Stimulated activated naive CD4-positive, alpha-beta T cell treated with Interleukin-2 at 50 U/mL for 16 hours (primary cell): ENCODE measurements at regions not wholly inside any gene's neighbourhood (a gene's known extent, or its start where the extent isn't known, plus 50 kb on each side); places are given as distances from the start of the nearest gene placed in this dataset.

Experiments
- DNase-seq: peaks from one replicate; lab custom pipeline; 2025; lab: John Stamatoyannopoulos, UW

DNA sequence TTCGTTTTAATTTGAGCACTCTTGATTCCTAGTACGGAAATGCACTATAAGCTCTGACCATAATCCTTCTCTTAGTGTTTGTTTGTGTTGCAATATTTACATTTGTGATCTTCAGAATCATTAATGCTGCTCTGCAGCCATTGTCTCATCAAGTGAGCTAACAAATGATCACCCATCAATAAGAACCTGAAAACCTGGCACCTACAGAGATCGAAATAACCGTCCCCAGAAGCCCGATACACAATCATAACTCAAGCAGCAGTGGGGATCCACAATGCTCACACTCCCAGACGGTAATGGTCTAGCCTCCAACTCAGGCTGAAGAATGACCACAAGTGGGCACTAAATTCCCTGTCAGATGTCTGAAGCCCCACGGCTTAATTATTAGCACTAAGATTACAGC is 156.0 kb upstream of the NFE2L3 start:
- DNase-seq: no peak

DNA sequence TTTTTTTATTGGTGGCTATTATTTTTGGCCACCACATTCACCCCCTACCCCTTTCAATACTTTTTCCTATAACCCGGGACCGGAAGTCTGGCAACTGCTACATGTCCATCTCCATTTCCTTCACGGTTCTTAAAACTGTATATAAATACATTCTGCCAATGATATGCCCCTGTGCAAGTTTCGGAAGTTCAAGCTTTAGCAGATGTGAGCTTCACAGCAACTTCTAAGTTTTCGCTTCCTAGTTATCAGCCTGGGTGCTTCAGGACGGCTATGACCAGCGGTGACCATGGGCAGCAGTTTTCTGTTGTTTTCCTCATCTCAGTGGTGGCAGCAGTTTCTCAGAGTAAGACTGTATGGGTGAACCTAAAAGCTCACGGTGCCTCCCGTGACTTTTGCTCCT is 153.5 kb upstream of the NFE2L3 start:
- no peak for DNase-seq

DNA sequence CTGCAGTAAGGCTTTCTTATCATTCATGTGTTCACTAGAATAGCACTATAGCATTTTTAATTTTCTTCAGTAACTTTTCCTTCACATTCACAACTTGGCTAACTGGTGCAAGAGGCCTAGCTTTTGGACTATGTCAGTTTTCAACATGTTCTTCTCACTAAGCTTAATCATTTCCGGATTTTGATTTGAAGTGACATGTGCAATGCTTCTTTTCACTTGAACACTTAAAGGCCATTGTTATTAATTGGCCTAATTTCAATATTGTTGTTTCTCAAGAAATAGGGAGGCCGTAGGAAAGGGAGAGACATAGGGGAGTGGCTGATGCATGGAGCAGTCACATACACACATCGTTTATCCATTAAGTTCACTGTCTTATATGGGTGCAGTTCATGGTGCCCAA is 151.2 kb upstream of the NFE2L3 start:
- no peak for DNase-seq

DNA sequence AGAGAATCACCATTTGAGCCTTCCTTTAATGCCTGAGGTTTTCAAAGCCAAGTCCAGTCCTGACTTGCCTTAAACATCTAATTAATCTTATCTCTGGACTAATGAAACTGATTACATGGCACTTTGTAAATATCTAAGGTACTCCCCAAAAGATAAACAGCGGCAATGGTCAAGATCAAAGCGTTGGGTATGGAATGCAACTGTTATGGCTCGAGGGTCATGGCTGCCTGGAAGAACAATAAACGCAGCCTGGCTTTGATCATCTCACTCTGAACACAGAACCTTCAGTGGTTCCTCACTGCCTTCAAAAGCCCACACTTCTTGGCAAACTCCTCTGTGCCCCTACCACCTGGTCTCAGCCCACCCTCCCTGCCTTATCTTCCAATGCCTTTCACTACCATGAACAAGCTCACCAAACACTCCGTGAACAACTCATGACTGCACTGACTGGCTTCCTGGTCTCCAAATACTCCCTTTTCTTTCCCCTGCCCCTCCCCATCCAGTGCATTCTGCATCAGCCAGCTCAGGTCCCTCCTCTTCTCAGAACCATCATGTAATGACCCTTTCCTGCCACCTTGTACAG is 150.2 kb upstream of the NFE2L3 start:
- DNase-seq: no peak

DNA sequence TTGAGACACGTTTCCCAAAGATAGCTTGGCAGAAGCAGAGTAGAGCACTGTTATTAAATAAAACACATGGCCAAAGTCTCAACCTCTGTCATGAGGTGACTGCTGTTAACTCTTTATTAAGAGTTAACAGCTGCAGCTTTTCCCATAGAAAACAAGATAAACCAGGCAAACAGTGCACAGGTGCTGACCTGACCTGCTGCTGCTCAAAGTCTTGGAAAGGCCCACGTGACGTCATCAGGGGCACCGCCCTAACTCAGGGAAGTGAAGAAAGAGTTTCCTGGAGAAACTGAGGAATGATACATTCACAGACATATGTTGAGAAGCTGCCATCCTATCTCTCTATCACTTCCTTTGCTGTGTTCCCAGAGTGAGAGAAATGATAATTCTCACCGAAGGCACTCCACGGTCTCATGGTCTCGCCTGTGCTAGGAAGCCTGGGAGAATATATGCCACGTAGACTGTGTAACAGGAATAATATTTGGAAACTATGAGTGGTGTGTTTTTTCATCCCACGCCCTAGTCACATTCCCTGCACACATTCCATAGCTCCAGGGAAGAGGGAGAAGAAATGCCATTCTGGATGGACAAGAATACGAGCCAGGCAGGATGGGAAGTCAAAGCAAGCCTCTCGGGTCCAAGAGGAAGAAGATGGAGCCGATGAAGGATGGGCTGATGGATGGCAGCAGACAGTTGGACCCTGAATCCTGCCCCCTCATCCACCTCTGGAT is 146.2 kb upstream of the NFE2L3 start:
- no peak for DNase-seq

DNA sequence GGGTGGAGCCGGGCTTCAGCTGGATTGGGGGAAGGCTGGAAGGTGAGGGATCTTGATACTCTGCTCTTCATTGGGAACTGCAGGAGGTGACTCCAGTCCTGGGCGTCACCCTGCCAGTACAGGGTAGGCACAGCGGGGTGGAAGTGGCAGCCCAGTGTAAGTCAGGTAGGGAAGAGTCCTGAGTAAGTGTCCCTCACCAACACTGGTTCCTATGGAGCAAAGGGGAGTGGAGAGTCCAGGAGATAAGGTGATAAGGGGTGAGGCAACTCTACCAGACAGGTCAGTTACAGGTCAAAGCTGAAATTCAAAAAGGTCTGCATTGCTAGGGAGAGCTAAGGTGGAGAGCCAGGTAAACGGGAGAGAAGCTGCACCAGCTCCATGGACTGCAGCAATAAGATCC is 145.6 kb upstream of the NFE2L3 start:
- no peak for DNase-seq

DNA sequence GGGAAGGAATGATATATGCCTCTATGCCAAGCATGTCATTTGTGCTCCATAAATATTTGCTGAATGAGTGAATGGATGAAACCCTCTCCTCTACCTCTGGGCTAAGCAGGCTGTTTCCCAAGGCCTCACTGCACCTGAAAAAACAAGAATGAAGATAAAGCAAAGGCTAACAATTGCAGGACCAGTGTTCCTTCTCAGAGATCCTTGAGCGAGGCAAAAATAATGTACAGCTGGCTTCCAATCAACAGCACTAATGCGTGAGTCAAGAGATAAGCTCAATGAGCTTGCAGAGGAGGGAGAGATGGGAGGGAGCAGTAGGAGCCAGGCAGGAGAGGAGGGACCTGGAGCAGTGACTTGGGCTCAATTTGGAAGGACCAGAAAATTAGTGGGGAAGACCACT is 144.5 kb upstream of the NFE2L3 start:
- no peak for DNase-seq

DNA sequence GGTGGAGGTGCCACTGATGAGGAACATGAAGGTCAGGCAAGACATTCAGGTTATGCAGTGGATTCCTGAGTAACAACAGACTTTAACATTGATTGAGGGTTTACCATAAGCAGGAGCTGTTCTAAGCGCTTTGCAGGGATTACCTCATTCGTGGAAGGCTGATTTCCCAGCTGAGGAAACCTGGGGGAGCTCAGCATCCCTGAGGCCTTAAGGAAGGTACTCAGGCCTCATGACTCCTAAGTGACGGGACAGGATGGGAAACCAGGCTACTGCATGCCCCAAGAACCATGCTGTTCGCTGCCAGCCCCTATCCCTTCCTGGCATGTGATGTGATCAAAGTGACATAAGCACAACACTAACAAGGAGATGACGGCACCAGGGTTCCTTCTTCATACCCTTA is 143.6 kb upstream of the NFE2L3 start:
- DNase-seq: no peak

DNA sequence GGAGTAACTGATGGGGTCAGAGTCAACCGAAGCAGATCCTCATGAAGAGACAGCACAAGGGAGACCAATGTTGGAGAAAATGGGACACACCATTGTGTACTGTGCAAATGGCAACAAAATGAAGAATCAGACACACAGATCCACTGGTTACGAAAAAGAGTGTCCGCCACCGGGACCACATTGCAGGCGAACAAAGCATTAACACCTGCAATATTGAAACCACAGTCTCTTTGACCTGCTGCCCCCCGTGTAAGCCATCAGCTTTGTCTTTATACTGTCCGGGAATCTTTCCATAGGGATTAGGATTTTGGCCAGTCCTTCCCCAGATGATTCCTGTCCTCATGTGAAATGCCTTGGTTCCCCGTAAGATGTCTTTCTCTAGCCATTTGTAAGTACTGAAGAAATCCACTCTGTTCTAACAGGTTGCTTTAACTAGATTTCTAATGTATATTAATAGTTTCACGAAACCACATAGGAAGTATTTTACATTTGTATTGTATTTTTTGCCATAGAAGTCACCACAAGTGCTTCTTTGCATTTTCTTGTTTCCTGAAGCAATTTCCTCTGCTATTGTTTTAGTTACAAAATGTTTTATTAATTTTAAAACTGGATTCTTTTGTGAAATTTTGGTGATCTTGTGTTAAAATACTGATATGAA is 140.8 kb upstream of the NFE2L3 start:
- DNase-seq: no peak

DNA sequence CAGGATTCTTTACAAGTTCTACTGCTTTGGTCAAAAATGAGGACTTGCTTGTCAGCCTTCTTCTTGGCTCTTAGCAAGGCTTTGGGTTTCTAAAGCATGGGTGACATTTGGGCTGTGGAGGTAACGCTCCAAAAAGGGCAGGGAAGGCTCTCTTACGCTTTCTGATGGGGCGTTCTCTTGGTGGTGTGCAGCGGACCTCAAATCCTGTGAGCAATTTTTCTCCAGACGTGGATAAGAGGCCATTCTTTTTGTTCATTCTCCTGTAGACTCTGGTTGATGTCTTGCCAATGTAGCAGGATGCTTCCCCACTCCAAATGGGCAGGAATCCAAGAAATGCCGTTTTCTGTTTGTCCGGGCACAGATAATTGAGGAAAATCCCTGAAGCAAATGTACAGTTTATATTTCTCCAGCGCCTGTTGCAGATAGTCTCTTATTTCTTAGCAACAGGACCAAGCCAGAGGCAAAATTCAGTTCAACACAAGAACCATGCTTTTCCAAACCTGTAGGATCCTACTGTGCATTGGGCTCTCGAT is 138.4 kb upstream of the NFE2L3 start:
- no peak for DNase-seq

DNA sequence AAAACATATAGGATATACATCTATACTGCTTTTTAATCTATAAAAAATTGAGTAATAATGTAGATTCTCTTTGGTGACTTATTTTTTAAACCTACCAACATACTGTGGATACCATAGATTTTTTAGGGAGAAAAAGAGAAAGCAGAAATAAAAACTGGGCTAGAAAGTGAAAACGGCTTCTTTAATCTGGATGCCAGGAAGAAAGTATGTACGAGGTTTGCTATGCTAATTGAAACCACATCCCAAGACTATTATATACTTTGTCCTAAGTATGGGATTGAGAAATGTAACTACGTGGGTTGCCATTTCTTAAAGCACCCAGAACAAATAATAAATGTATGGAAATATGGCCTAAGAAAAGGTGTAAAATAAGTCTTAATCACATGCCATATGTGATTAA is 129.0 kb upstream of the NFE2L3 start:
- DNase-seq: no peak

DNA sequence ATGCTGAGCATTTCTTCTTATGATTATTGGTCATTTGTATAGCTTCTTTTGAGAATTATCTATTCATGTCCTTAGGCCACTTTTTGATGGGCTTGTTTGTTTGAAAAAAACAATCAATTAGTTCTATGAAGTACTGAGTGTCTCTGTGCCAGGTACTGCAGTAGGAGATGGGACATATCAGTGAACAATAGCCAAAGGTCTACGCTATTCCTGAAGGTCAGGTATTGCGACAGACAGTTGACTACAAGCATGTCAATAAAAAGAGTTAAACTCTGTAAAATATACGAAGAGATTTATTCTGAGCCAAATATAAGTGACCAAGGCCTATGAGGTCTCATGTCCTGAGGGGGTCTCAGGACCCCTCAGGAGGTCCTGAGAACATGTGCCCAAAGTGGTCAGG is 122.1 kb upstream of the NFE2L3 start:
- DNase-seq: no peak

DNA sequence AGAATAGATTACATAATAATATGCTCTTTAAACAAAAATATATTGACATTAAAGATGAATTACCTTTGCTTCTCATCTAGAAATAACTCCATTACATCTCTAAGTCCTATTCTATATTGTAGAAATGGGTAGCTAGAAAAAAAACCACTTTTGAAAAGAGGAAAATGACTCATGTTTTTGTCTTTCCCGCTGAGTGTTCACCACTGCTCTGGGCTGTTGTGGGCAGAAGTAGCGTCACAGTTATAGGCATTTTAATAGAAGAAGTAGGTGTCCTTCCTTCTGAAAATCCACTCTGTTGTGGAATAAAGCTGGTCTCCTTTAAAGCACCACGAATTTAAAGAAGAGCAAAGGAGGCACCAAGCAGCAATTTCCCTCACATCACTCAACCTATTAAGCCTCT is 117.6 kb upstream of the NFE2L3 start:
- no peak for DNase-seq

DNA sequence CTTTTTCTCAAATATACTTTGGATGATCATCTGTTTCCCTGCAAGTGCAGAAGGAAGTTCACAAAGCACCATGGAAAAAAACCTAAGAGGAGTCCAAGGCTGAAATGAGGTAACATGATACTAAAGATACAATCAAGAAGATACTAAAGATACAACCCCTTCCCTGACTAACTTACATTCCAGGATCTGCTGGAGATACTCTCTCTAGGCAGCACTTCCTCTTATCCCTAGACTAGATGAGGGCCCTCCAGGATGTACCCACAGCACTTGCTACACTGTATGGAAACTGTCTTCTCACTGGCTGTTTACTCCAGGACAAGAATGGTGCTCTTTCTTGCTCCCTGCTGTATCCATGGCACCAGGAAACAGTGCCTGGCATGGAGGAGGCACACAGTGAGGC is 116.4 kb upstream of the NFE2L3 start:
- DNase-seq: no peak

DNA sequence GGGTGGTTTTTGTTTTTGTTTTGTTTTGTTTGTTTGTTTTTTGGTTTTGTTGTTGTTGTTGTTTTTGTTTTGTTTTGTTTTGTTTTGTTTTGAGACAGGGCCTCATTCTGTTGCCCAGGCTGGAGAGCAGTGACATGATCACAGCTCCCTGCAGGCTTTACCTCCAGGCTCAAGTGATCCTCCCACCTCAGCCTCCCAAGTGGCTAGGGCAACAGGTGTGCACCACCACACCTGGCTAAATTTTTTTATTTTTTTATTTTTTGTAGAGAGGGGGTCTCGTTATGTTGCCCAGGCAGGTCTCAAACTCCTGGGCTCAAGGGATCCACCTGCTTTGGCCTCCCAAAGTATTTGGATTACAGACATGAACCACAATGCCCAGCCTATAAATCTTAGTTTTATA is 115.9 kb upstream of the NFE2L3 start:
- no peak for DNase-seq

DNA sequence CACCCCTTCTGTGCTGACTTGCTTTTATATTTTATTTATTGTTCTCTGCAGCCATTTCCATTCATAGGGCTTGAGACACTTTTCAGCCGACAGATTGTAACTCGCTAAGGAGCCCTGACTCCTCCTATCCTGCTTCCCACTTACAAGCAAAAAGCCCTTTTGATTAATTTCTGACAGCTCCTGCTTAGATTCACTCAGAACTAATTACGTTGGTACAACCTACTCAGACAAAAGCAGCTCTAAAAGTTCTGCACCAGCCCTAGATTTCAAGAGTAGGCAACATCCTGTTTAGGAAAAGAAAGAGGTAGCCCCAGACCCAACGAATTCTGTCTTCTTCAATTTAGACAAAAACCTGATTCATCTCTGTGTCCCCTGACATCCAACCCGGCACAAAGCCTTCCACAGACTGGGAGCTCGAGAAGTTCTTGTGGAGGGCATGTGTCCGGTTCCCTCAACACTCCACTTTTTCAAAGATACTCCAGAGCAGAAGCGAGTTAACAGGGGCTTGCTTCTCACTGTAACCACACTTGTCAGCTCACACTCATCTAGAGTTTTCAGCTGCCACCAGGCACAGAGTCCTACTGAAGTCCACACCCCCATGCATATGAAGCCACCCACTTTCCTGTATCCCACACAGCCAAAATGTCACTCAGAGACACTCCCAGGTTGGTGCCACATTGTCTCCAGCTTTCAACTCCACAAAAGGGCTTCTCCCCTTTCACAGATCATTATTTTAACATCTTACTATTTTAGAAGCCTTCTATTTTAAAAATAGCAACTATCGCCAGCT is 113.6 kb upstream of the NFE2L3 start:
- DNase-seq: no peak

DNA sequence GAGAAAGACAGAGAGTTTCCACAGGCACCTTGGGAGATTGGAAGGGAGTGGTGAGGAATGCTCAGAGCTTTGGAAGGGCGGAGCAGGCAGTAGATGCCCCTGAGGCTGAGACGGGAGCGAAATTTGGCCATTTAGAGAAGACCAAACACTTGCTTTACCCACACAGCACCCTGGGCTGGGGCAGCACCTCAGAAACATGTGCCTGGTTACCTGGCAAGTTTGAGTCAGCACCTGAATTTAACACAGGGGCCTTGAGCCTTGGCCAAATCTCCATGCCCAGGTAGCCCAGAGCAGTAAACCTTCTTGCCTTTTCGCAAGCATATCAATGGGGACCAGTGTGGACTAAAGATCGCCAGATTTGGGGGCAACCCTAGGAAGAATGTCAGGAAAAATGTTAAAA is 111.9 kb upstream of the NFE2L3 start:
- no peak for DNase-seq

DNA sequence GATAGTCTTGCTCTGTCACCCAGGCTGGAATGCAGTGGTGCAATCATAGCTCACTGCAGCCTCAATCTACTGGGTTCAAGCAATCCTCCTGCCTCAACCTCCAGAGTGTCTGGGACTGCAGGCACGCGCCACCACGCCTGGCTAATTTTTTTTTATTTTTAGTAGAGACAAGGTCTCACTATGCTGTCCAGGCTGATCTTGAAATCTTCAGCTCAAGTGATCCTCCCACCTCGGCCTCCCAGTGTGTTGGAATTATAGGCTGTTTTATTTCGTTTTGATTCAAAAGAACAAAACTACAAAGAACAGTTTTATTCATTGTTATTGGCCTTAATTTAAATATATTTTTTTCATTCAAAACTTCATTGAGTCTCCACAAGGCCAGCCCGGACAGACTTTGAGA is 109.8 kb upstream of the NFE2L3 start:
- no peak for DNase-seq

DNA sequence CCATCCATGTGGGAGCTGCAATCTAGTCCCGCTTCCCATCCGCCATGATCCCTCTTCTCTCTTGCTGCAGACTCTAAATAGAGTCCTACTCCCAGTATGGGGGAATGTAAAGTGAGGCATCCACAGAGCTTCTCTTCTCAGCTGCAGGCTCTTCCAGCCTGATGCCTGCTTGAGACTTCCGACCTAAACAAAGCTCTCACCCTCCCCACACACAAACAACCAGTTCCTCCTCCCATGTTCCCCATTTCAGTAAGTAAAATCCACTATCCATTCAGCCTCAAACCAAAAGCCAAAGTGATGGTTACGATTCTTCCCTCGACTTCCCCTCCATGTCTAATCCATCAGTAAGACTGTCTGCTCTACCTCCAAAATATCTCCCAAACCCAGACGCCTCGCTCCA is 108.2 kb upstream of the NFE2L3 start:
- no peak for DNase-seq

DNA sequence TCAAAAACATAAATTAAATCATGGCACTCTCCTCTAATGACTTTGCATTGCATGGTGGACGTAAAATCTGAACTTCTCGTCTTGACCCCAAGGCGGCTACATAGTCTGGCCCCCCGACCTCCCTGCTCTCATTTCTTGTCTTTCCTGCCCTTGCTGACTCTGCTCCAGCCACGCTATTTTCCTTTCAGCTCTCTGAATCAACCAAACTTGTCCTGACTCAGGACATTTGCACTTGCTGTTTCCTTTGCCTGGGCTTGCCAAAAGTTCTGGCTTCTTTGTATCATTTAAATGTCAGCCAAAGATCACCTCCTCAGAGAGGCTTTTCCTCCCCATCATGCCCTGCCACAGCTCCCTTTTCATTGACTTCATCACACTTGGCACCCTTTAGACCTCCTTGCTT is 107.7 kb upstream of the NFE2L3 start:
- no peak for DNase-seq

DNA sequence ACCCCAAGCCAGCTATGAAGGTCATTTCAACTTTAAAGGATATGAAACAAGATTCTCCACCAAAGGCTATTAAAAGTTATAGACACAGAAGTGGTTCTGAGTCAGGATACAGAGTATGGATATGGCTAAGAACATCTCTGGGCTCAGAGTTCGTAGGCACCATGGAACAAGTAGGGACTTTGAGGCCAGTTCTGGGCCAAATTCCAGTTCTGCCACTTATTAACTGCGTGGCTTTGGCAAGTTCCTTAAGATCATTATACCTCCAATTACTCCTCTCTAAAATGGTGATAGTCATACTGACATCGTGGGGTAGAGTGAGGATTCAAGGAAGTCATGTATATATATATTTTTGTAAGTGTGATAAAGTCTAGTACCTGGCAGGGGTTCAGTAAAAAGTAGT is 105.8 kb upstream of the NFE2L3 start:
- DNase-seq: no peak

DNA sequence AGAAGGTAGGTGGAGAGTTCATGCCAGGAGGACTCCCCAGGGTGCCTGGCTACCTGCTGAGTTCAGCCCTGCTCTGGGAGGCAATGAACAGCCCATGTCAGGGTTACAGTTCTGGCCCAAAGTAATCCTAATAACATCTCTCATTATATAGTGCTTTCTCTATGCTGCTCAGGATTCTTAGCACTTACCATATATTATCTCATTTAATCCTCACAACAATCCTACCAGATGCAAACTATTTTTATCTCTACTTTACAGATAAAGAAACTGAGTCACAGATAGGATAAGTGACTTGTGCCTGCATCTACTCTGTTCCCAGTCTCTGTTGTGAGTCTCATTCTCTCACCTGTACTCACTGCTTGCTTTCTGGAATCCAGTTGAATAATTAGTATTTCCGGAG is 105.1 kb upstream of the NFE2L3 start:
- no peak for DNase-seq

DNA sequence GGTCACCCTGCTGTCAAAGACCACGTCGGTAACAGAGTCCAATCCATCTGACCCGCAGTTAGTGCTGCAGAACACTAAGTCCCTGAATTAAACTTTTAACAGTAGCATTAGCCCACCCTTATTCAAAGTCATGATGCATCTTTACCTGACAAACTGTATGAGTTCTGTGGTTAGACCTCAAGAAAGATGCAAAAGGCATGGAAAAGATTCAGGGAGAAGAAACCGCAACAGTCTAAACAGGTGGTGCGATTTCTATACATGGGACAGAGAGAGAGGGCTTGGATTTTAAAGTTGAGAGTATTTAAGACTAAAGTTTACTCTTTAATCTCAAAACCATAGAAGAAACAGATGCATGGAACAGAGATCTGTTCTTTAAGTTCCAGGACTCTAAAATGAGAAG is 103.3 kb upstream of the NFE2L3 start:
- no peak for DNase-seq
